ENCODE measurements at regions not wholly inside any gene's neighbourhood (a gene's known extent, or its start where the extent isn't known, plus 50 kb on each side); places are given as distances from the start of the nearest gene placed in this dataset.

GRCh38 chr2:67515538-67515937 is 118.4 kb downstream of the ETAA1 start:
- no peak for TF ChIP-seq CTCF (IDR thresholded peaks at IDR 0.05)
- TF ChIP-seq POLR2A (IDR thresholded peaks at IDR 0.05): no peak

Measured in body of pancreas (tissue), 4 donors.